NCI-H2227 treated with DMSO at 0.1 percent for 48 hours (cell line): ENCODE measurements at regions not wholly inside any gene's neighbourhood (a gene's known extent, or its start where the extent isn't known, plus 50 kb on each side); places are given as distances from the start of the nearest gene placed in this dataset.
A peak's percentile ranks its signal among the peaks of the same experiment; 100 is the strongest.

Source experiments
- DNase-seq: peaks from one replicate; lab custom pipeline; 2025; lab: John Stamatoyannopoulos, UW

DNA sequence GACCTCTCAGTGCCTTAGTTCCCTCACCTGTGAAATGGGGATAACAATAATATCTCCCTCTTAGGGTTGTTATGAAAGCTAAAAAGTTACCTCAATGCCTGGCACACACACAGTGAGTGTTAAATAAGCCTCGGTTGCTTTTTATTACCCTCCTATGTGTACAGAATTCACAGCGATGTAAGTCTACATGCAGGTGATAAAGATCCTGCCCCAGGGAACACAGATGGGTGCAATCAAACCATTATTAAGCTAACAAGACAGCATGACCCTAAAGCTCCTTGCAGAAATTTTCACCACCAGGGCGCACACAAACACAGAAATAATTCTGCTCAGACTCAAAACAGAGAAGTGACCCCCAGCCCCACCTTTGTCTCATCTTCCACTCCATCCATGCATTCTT is 261.9 kb downstream of the SNX10 start:
- no peak for DNase-seq

- DNase-seq = no peak
Observed at GRCh38 chr7:26554952-26555351, 263.3 kb downstream of the SNX10 start.

DNA sequence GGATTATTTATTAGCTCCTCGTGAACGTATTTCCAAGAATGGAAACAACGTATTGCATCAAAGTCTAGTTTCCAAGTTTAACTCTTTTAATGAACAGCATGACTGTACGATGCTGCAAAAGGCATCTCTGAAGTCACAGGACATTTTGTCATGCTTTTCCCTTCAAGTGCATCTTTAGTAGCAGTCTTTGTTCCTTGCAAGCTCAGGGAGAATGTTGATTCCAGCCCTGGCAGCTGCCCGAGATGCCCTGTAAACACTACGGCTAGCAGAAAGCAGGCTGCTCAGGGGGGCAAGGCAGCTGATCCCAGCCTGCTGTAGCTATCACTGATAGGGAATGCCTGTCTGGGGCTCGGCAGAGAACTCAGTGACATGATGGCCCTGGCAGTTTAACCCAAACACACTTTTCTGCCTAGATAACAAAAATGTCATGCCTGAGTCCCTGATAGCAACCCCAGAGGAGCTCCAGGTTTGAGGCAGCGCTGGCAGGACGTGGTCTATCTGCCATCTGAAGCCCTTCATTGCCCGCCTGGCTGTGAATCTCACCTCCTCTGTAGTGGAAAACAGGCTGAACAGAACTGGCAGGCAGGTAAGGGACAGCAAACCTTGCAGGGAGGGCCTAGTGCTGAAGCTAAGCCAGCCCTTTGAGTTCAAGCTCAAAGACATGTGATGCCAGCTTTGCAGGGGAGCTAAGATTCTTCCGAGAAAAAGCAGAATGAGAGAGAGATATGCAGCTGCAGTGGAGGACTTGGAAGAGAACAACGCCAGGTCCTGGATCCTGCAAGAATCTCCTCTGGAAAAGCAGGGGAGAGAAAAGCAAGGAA is 264.6 kb downstream of the SNX10 start:
- DNase-seq = peak; percentile 51

DNA sequence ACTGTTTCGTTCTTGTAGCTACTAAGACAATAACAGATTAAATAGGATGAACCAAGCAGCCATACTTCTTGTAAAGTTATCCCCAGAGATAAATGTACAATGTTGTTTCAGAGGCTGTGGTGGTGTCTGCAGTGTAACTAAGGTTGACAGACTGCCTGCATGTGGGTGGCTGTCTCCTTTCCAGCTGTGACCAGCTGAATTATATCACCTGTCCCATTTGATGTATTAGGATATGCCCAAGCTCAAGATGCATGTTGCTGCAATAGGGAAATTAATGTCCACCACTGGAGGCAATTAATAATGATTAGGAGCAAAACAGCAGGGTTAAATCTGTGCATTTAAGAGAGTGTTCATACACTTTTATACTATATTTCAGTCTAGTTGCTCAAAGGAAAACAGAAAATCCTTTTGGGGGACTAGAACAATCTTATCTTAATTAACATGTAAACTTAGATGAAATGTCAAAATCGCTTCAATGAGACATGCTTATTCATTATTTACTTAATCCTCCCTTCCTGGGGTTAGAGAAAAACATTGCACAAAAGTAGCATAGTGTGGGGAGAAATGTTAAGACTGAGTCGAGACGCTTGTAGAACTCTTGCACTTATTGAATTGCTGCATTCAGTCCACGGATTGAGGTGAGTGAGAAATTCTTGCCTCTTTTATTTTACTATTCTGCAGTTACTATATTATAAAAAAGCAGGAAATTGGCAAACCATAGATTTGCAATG is 269.0 kb downstream of the SNX10 start:
- DNase-seq = no peak

DNA sequence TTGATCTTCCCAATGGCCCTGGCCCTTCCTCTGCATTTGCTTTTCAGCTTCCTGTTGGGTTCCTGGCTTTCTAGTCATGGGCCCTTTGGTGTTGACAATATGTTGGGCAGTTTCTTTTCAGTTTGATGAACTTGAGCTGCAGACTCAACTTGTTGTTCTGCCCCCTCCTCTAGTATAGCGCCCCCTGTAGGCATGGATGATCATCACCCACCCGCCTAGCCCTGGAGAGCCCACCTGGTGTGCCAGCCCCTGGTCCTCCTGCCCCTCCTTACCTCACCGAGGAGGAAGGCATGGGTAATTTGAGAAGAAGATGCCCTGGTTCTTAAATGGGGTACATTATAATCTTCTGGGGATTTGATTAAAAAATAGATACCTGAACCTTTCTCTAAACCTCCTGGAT is 271.2 kb downstream of the SNX10 start:
- no peak for DNase-seq

- DNase-seq = no peak
Observed at GRCh38 chr7:26563406-26563805, 271.7 kb downstream of the SNX10 start.

- no peak for DNase-seq
Observed at GRCh38 chr7:26567266-26567665, 275.6 kb downstream of the SNX10 start.

DNA sequence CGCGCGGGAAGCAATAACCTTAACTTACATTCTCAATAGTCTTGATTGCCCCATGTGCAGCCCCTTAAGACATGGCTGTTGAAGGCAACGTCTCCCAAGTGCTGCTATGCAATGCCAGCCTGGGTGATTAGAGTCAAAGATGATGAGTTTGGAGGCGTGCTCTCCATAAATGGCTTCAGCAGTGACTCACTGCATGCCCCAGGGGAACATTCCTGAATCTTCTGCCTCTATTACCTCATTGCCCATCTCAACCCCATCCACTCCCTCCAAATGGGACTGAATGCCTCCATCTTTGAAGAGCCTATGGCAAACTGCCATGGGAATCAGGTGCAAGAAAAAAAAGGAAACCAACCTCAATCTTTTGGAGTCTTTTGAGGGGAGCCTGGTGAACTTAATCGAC is 282.8 kb downstream of the SNX10 start:
- DNase-seq = no peak

GRCh38 chr7:26580064-26580591 is 284.3 kb downstream of the SKAP2 start:
- no peak for DNase-seq

DNA sequence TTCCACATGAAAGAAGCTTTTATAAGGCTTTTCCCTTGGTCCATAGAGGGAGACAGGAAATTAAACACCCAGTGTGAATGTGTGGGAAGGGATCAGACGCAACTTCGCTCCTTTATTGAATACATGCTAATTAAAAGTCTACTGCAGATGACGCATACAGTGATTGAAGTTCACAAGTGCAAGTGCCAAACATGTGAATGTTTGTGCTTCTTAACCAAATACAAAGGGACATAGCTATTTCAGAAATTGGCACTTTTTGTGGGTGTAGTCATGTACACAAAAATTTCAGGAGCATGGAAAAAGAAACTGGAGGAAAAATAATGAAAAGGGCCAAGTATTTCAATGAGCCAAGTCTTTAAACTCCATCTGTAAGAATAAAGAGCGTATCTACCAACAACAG is 283.7 kb downstream of the SKAP2 start:
- DNase-seq = no peak

- no peak for DNase-seq
Observed at GRCh38 chr7:26583094-26583648, 281.2 kb downstream of the SKAP2 start.

- no peak for DNase-seq
Observed at GRCh38 chr7:26584326-26584725, 280.1 kb downstream of the SKAP2 start.

DNA sequence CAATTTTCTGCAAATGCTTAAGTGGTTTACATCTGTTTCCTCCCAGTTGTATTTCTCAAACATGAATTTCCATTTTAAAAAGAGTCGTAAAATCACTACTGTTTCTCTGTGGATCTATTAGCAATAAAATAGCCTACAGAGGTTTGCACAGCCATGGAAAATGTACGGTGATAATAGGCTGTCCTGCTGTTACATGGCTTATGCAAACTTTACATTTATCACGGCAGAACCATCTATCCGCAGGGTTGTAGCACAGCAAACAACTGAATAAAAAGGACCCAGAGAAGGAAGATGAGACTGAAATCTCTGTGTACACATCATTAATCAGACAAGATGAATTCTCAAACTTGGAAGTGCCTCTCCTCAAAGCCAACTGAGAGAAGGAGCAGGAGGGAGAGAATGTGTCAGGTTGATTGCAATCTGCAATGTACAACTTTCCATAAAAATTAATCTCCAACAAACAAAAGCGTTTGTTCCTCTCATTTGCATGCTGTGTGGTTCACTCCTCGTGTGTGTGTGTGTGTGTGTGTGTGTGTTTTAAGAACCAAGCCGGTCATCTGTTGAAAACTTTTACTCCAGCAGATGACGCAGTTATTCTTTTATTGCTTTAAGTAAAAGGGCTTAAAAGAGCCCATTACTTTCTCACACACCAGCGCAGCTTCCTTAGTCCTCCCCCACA is 279.3 kb downstream of the SKAP2 start:
- peak; percentile 47 for DNase-seq

GRCh38 chr7:26587536-26587935 is 276.9 kb downstream of the SKAP2 start:
- DNase-seq = no peak

GRCh38 chr7:26588511-26588910 is 275.9 kb downstream of the SKAP2 start:
- DNase-seq = no peak

DNA sequence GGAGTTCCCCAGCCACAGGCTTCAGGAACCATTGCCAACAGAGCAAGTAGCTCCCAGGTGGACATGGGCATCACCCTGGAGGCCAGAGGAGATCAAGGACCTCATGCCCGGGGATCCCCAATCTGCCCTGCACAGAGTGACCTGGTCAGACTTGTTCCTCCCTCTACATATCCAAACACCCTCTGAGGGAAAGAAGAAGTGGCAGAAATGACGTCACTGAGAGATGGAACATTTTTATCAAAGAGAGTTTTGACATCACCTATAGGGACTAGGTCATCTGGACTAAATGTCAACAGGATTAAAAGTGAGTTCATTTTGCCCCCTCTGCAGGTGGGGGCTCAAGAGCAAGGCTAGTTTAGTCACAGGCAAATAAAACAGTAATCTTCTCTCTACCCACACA is 273.7 kb downstream of the SKAP2 start:
- no peak for DNase-seq

- no peak for DNase-seq
Observed at GRCh38 chr7:26592011-26592410, 272.4 kb downstream of the SKAP2 start.

DNA sequence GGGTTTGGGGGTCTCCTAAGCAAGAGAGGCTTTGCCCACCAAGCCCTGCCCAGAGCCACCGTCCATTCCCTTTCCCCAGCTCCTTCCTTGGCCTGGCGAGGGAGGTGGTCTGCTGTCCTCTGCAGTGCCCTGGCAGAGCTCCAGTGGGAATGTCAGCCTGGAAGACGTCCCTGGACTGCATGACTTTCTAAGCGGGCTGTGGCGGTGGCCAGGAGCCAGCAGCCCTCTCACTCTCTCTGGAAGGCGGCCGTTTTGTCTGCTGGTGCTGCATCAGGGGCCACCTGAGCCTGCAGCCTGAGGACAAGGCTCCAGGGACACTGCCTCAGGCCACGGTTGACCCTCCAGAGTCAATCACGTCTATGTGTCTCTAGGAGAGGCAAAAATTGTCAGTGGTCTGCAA is 271.0 kb downstream of the SKAP2 start:
- no peak for DNase-seq

DNA sequence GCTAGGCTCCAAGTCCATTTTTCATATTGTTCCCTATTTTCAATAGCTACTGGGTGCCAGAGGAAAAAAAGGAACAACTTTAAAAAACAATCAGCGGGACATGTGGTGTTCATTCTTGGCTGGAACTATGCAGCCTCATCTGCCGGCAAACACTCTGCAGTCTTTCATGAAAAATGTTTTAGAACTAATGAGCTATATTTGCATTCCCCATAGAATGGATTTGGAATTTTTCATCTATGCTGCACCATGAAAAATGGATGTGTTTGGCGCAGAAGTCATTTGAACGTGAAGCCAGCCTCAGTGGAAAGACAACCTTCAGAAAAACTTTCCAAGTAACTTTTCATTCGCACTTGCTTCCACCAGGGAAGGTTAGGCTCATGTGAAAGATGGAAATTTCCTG is 270.5 kb downstream of the SKAP2 start:
- DNase-seq = no peak

DNA sequence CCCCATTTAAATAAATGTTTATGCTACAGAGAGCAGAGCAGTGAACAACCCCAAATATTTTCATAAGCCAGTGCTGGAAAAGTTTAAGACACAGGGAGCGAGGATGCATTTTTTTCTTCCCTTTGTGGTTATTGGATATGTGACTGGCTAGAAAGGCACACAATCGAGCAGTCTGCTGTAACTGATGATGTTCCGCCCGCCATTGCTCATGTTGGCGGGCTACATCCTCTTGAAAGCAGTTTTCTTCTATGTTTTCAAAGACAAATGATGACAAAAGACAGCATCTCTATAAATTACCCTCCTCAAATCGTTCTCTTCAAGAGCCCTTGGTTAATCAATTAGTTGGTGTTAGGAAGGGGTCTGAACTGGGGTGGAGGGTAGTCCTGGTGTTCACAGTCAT is 269.8 kb downstream of the SKAP2 start:
- no peak for DNase-seq

- peak; percentile 92 for DNase-seq
Observed at GRCh38 chr7:26598867-26599266, 265.5 kb downstream of the SKAP2 start.

DNA sequence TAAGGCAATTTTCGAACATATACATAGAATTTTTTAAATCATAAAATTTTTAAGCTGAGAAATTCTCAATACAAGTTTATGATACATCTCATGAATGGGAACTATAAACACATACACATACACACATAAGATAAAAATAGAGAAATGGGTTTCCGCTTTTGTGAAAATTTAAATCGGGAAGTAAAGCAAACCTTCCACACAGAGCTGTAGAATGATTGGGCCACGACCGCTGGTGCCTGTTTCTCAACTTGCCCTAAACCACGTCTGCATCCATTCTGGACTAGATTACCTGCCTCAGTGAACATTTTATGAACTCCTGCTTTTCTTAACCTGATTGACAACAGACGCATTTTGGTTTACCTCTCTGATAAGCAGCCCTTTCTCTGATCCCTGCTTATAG is 264.4 kb downstream of the SKAP2 start:
- DNase-seq = no peak
